NCI-H446 (cell line): ENCODE measurements at regions not wholly inside any gene's neighbourhood (a gene's known extent, or its start where the extent isn't known, plus 50 kb on each side); places are given as distances from the start of the nearest gene placed in this dataset.

Experiments used
- DNase-seq, 2 experiments: peaks; one replicate each; lab custom pipeline; 2025; lab: John Stamatoyannopoulos, UW

DNA sequence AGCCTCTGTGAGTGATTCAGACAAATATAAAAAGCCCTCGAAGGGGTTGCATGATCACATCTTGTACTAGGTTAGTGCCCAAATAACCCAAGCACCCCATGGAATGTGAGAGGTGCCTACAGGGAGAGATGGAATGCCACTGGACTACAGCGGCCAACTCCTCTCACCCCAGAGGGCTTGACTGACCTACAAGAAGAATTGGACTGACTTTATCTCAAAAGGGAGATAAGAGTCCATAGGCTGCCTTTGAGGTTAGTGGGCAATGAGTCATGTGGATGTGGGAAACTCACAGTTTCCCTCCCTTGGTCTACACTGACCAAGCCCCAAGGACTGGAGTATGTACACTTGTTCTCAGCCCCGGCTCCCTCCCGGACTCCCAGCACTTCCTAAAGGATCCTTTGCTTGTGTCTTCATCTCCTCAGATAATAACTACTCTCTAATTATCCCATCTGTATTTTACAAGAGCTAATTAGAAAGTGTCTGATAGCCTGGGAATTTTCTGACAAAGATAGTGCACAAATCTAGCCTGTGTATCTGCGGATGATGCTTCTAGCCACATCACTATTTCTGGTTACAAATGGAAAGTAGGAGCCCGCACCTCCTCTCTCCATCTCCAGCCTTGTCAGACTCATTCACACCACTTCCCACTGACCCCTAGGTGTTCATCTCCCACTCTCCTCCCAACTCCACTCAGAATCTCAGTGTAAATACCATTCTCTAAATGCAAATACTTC, 547.8 kb upstream of the TBL1XR1 start:
- DNase-seq, result no peak

- DNase-seq, result no peak
These were observed 548.3 kb upstream of the TBL1XR1 start for GRCh38 chr3:177745607-177746005.

GRCh38 chr3:177746337-177746933, 549.2 kb upstream of the TBL1XR1 start:
- no peak for DNase-seq

DNA sequence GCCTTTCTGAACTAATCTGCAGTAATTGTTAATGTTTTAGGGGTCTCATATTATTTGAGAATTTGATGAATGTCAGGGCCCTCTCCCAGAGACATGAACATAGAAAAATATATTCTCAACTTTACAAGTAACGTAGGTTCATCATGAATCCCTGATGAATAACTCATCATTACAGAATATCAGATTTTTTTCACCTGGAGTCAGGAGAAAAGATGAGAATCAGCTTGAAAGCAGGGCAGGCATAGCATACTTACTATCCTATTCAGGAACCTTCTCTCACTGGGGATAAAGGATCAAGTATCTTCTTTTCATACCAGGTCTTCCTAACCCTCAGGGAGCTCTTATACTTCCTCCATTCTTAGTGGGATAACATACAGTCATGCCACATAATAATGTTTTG, 552.6 kb upstream of the TBL1XR1 start:
- no peak for DNase-seq

GRCh38 chr3:177750436-177750835, 553.2 kb upstream of the TBL1XR1 start:
- no peak for DNase-seq

DNA sequence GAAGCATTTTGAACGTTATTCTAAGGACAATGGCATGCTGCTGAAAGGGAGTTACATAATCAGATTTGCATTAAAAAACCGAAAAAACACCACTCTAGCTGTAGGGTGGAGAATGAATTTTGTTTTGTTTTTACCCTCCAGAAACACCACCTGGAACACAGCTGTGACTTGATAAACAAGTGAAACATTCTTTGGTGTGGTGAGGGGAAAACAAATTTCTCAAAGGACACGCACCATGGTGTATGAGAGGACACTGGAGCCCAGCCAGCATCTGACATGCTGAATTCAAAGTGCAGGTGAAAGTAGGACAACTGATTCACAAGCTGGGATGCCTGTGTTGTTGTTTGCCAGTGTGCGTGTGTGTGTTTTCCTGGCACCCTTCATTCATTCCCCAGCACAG, 554.5 kb upstream of the TBL1XR1 start:
- no peak for DNase-seq

GRCh38 chr3:177752831-177753230, 555.5 kb upstream of the TBL1XR1 start:
- DNase-seq, result no peak

DNA sequence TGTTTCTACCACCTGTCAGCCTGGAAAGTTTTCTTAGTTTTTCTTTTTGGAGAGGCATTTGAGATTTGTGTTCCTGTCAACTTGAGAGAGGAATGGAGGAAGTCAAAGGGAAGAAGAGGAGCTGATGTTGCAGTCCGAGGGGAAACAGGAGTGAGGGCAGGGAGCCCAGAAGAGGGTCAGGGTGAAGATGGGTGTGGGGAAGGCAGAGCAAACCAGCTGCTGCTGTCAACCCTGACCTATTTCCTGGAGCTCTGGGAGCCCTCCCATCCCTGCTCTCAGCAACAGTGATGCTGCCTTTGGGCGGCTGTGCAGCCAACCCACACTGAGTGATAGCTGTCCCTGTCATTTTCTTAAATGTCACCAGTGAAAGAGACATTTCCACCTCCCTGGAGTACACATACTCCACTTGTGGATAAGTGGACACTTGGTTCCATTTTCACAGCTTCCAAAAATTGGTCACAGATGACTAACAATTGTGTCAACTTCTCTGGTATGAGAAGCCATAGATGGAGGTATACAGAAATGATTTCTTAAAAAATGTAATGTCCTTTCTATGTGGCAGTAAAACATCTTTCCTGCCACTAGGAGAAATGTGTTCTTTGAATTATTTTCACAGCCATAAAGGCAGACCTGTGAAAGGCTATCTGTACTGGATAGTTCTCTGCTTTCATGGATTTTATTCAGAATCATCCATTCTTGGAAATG, 556.3 kb upstream of the TBL1XR1 start:
- no peak for DNase-seq

DNA sequence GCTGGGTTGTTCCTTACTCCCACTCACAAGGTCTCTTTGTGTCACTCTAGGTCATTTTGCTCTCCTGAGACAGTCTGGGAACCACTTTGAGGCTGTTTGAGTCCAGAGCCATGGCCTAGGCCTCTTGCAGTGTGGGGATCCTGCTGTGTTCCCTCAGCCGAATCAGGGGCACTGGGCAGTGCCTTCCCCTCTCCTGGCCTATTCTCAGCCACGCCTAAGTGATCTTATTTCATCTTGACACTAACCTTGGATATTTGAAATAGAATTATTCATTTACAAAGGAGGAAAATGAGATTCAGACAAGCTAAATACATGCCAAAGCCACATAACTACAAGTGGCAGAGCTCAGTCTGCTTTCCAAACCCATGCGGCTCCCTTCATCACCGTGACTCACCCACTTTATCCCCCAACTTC, 557.2 kb upstream of the TBL1XR1 start:
- no peak for DNase-seq

DNA sequence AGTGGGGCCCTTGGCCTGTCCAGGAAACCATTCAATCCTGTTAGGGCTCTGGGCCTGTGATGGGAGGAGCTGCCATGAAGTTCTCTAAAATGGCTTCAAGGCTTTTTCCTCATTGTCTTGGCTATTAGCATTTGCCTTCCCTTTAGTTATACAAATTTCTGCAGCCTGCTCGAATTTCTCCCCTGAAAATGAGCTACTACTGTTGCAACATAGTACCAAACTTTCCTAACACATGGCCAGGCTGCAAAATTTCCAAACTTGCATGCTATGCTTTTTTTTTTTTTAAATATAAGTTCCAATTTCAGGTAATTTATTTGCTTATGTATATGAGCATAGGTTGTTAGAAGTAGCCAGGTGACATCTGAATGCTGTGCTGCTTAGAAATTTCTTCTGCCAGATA, 560.8 kb upstream of the TBL1XR1 start:
- no peak for DNase-seq

GRCh38 chr3:177760803-177761202, 563.5 kb upstream of the TBL1XR1 start:
- DNase-seq, result no peak

GRCh38 chr3:177764377-177764912, 567.2 kb upstream of the TBL1XR1 start:
- DNase-seq, result no peak

- DNase-seq, result no peak
These were observed 567.7 kb upstream of the TBL1XR1 start for GRCh38 chr3:177764933-177765332.

DNA sequence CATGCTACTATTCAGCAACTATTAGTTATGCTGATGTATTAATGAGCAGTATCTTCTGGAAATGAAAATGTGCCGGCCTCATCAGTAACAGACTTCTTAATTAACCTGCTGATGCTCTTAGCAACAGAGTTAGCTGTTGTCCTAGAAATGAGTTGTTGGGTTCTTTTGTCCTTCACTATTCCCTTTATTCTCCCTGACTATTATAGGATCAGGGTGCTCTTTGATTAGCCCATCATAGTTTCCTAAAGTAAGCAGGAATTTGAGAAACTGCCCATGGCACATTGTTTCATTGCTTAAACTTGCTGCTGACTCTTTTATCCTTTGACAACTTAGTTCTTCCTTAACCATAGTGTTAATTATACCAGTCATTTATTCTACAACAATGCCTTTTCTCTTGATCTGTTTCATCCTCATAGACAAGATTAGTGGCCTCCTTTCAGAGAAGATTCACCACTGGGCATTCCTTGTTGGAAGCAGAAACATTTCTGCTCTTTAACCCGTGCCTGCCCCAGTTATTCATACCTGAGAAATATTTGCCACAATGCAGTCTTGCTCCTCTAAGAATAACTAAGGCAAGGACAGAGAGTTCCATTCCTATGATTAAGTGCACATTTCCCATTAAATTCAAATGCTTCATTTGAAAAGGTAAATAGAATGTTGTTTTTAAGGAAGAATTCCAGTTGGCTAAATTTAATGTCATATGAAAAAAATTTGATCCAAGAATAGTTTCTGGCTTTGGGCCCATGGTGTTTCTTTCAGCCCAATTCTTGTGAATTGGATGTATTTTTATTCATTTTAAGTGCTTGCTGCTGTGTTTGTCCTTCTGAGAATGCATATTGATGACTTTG, 573.3 kb upstream of the TBL1XR1 start:
- peak; percentile 5 to 54 for DNase-seq

DNA sequence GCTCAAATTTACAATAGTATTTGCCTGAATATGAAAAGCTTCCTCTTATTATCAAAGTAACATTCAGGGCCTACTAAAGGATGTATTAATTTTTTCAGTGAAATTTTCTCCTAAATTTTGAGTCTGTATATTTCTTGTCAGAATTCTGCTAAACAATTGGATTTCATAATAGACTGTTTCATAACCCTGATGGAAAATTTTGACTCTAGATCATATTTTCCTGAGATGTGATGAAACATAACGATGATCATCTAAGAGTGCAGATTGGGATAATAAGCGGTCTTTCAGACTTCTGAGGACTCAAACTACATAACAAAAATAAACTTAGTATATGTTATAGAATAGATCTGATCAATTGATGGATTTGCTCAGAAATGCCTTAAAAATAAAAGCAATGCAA, 574.5 kb upstream of the TBL1XR1 start:
- no peak for DNase-seq

GRCh38 chr3:177772908-177773557, 575.8 kb upstream of the TBL1XR1 start:
- peak in 1 of 2 experiments; percentile 65 for DNase-seq

GRCh38 chr3:177773717-177774116, 576.4 kb upstream of the TBL1XR1 start:
- DNase-seq, result no peak

DNA sequence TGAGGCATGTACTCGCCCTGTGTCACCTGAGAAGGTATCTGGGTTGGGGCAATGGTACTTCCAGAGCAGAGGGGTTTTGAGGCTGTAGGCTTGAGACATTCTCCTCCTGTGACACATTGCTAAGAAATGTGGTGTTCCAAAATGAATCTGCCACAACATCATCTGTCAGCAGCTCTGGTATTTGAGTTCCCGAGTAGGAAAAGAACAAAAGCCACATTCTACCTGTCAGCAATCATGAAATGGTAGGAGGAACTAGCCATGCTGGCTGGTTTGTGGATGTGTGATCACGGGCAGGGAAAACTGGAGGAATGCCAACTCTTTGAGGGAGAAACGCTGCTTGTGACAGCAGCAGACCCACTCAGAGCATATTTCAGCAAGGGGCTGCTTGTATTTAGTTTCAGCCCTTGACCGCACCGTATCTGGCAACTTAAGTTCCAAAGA, 579.4 kb upstream of the TBL1XR1 start:
- DNase-seq, result peak; percentile 6 to 40

DNA sequence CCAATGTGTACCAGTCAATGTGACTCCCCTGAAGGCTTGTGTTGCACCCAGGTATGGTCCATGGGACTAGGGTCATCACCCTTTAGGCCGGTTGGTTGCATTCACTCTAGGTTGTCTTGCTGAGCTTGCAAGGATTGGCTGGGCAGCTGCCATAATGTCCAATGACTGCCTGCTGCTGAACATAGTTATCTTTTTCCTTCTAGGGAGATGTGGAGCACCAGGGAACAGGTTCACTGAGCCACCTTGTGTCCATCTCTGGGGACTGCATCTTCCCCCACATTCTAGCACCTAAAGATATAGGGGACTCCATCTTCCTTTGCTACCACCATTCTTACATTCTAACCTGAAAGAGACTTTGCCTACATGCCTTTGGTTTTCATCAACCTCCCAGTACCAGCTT, 580.4 kb upstream of the TBL1XR1 start:
- peak; percentile 17 to 71 for DNase-seq

DNA sequence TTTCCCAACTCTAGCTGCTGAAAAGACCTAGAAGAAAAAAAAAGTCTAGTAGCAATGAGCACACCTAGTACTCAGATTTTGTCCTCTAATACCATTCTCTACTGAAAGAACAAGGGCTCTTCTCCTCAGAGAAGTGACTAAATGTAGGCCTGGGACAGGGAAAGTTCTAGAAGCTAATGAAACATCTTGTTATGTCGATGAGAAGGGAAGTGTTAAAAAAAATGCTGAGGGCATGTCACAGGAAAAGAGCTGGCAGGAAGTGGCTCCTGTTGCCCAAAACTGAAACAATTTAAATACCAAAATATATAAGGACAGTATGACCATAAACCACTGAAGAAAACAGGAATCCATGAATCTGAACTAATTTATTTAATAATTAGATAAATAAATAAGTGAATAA, 581.4 kb upstream of the TBL1XR1 start:
- DNase-seq, result no peak

DNA sequence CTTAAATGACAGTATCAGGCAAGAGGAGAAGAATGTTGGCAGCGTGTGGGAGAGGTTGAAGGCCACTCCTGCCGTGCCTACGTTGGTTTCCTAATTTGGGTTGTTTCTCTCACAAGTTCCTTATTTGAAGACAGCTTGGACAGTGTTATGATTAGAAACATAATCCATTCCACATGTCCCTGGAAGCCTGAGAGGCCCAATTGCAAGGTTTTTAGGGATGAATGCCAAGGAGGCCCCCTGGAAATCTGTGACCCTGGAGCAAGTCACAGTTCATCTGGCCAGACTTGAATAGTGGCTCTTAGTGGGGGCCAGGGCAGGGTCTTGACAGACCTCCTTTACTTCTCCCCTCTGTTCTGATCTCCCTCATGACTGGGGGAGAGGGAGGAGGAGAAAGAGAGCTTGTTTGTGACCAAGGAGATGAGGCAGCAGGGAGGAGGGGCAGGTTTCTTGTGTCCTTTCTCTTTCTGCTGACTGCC, 584.4 kb upstream of the TBL1XR1 start:
- peak; percentile 45 to 71 for DNase-seq
